ENCODE measurements at regions not wholly inside any gene's neighbourhood (a gene's known extent, or its start where the extent isn't known, plus 50 kb on each side); places are given as distances from the start of the nearest gene placed in this dataset.

- Histone ChIP-seq H3K4me3 (ENCODE audit: low read length) (no peak overlapping the region), H3K4me1 (ENCODE audit: control insufficient read depth in 2 of 2, insufficient read depth in 2 of 2, low read length in 2 of 2) (no peaks in the 10 kb centered on the region), H3K36me3 (ENCODE audit: control insufficient read depth in 2 of 3, insufficient read depth in 3 of 3, low read length in 3 of 3) (no peaks in the 10 kb centered on the region), H3K27me3 (ENCODE audit: control insufficient read depth in 2 of 2, insufficient read depth in 2 of 2, low read length in 2 of 2) (no peaks in the 10 kb centered on the region), H3K9me3 (ENCODE audit: control insufficient read depth in 2 of 3, low read length in 3 of 3) (no peaks in the 10 kb centered on the region), H3K27ac (ENCODE audit: low read depth, low read length) (no peak overlapping the region)
- Mint-ChIP-seq H3K4me1 (no peaks in the 10 kb centered on the region), H3K36me3 (no peaks in the 10 kb centered on the region), H3K27me3 (peaks cover 0 to 11% (median 0%) of the 10 kb centered on the region in 5 donors), H3K9me3 (peaks cover 0 to 5% (median 0%) of the 10 kb centered on the region in 11 donors), H3K4me3 (no peak overlapping the region), H3K27ac (no peak overlapping the region)
- DNase-seq (no peak), ATAC-seq (no peak)
- ChIA-PET POLR2A (no interaction called here), CTCF (no interaction called here)
- intact Hi-C loops (cut with micrococcal nuclease) = no loop called here
Observed at GRCh38 chr12:28891126-28891525, 258.0 kb upstream of the FAR2 start.

- Mint-ChIP-seq H3K4me3 (no peak overlapping the region), H3K27me3 (peaks cover 0 to 11% (median 0%) of the 10 kb centered on the region in 5 donors), H3K27ac (no peak overlapping the region), H3K9me3 (peaks cover 0 to 11% (median 4%) of the 10 kb centered on the region in 11 donors), H3K4me1 (no peaks in the 10 kb centered on the region), H3K36me3 (no peaks in the 10 kb centered on the region)
- intact Hi-C loops (cut with micrococcal nuclease) = no loop called here
- H3K4me1 ChIP-seq (ENCODE audit: control insufficient read depth in 2 of 2, insufficient read depth in 2 of 2, low read length in 2 of 2) = no peaks in the 10 kb centered on the region
- CTCF ChIA-PET = no interaction called here
- no peak for ATAC-seq
- no peaks in the 10 kb centered on the region for H3K36me3 ChIP-seq (ENCODE audit: control insufficient read depth in 2 of 3, insufficient read depth in 3 of 3, low read length in 3 of 3)
- POLR2A ChIA-PET = no interaction called here
- DNase-seq = no peak
- H3K27ac ChIP-seq (ENCODE audit: low read depth, low read length) = no peak overlapping the region
- H3K4me3 ChIP-seq (ENCODE audit: low read length) = no peak overlapping the region
- no peaks in the 10 kb centered on the region for H3K27me3 ChIP-seq (ENCODE audit: control insufficient read depth in 2 of 2, insufficient read depth in 2 of 2, low read length in 2 of 2)
- no peaks in the 10 kb centered on the region for H3K9me3 ChIP-seq (ENCODE audit: control insufficient read depth in 2 of 3, low read length in 3 of 3)
Observed at GRCh38 chr12:28893365-28893764, 255.7 kb upstream of the FAR2 start.

- intact Hi-C loops (cut with micrococcal nuclease) = no loop called here
- peaks cover 0 to 11% (median 5%) of the 10 kb centered on the region in 11 donors for H3K9me3 Mint-ChIP-seq
- ChIA-PET CTCF (no interaction called here), POLR2A (no interaction called here)
- H3K36me3 ChIP-seq (ENCODE audit: control insufficient read depth in 2 of 3, insufficient read depth in 3 of 3, low read length in 3 of 3) = no peaks in the 10 kb centered on the region
- H3K27ac ChIP-seq (ENCODE audit: low read depth, low read length) = no peak overlapping the region
- H3K27me3 Mint-ChIP-seq = peaks cover 0 to 11% (median 0%) of the 10 kb centered on the region in 5 donors
- no peak for ATAC-seq
- no peak for DNase-seq
- no peak overlapping the region for H3K4me3 ChIP-seq (ENCODE audit: low read length)
- H3K27ac Mint-ChIP-seq = no peak overlapping the region
- H3K4me1 Mint-ChIP-seq = no peaks in the 10 kb centered on the region
- no peaks in the 10 kb centered on the region for H3K27me3 ChIP-seq (ENCODE audit: control insufficient read depth in 2 of 2, insufficient read depth in 2 of 2, low read length in 2 of 2)
- no peaks in the 10 kb centered on the region for H3K36me3 Mint-ChIP-seq
- H3K9me3 ChIP-seq (ENCODE audit: control insufficient read depth in 2 of 3, low read length in 3 of 3) = no peaks in the 10 kb centered on the region
- no peak overlapping the region for H3K4me3 Mint-ChIP-seq
- H3K4me1 ChIP-seq (ENCODE audit: control insufficient read depth in 2 of 2, insufficient read depth in 2 of 2, low read length in 2 of 2) = no peaks in the 10 kb centered on the region
Observed at GRCh38 chr12:28893856-28894255, 255.2 kb upstream of the FAR2 start.

DNA sequence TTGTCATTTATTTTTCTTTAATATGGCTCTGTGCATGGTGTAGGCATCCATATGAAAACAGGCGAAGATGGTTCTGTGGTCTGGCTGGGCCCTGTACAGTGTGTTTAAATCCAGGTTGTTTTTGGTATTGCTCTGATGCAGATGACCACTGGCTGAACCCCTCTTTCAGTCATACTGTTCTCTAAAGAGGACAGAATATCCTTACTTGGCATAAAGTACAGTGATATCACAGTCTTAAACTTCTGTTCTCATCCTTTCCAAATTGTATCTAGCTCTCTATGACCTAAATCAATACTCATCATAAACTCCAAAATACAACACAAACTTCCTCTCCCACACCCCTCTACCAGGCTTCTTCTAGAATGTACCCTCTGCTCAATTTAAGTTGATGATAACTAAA, 252.7 kb upstream of the FAR2 start:
- Histone ChIP-seq H3K27me3 (ENCODE audit: control insufficient read depth in 2 of 2, insufficient read depth in 2 of 2, low read length in 2 of 2) (no peaks in the 10 kb centered on the region), H3K27ac (ENCODE audit: low read depth, low read length) (no peak overlapping the region), H3K36me3 (ENCODE audit: control insufficient read depth in 2 of 3, insufficient read depth in 3 of 3, low read length in 3 of 3) (no peaks in the 10 kb centered on the region), H3K4me1 (ENCODE audit: control insufficient read depth in 2 of 2, insufficient read depth in 2 of 2, low read length in 2 of 2) (no peaks in the 10 kb centered on the region), H3K9me3 (ENCODE audit: control insufficient read depth in 2 of 3, low read length in 3 of 3) (peaks cover 0 to under 1% (median 0%) of the 10 kb centered on the region in 3 experiments), H3K4me3 (ENCODE audit: low read length) (no peak overlapping the region)
- POLR2A ChIA-PET = no interaction called here
- peaks cover 0 to 3% (median 0%) of the 10 kb centered on the region in 5 donors for H3K27me3 Mint-ChIP-seq
- intact Hi-C loops (cut with micrococcal nuclease) = no loop called here
- DNase-seq = no peak
- CTCF ChIA-PET = no interaction called here
- H3K36me3 Mint-ChIP-seq = peaks cover 0 to 8% (median 0%) of the 10 kb centered on the region in 5 donors
- H3K9me3 Mint-ChIP-seq = peaks cover 0 to 30% (median 7%) of the 10 kb centered on the region in 11 donors
- H3K4me1 Mint-ChIP-seq = no peaks in the 10 kb centered on the region
- ATAC-seq = no peak
- H3K4me3 Mint-ChIP-seq = no peak overlapping the region
- no peak overlapping the region for H3K27ac Mint-ChIP-seq

DNA sequence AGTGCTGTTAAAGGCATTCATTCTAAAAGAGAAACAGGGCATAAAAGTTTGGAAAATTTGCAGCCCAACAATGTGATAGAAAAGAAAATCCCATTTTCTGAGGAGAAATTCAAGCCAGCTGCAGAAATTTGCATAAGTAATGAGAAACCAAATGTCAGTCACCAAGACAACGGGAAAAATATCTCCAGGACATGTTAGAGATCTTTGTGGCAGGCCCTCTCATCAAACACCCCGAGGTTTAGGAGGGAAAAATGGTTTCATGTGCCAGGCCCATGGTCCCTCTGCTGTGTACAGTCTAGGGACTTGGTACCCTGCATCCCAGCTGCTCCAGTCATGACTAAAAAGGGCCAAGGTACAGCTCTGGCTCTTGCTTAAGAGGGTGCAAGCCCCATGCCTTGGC, 251.0 kb upstream of the FAR2 start:
- CTCF ChIA-PET = no interaction called here
- Mint-ChIP-seq H3K4me3 (no peak overlapping the region), H3K27me3 (peaks cover 0 to 7% (median 0%) of the 10 kb centered on the region in 5 donors), H3K36me3 (peaks cover 0 to 8% (median 0%) of the 10 kb centered on the region in 5 donors), H3K27ac (no peak overlapping the region), H3K9me3 (peaks cover 0 to 40% (median 13%) of the 10 kb centered on the region in 11 donors), H3K4me1 (no peaks in the 10 kb centered on the region)
- POLR2A ChIA-PET = no interaction called here
- peaks cover 0 to 5% (median 0%) of the 10 kb centered on the region in 3 experiments for H3K9me3 ChIP-seq (ENCODE audit: control insufficient read depth in 2 of 3, low read length in 3 of 3)
- no peaks in the 10 kb centered on the region for H3K4me1 ChIP-seq (ENCODE audit: control insufficient read depth in 2 of 2, insufficient read depth in 2 of 2, low read length in 2 of 2)
- no peak for DNase-seq
- H3K4me3 ChIP-seq (ENCODE audit: low read length) = no peak overlapping the region
- intact Hi-C loops (cut with micrococcal nuclease) = no loop called here
- no peak overlapping the region for H3K27ac ChIP-seq (ENCODE audit: low read depth, low read length)
- no peak for ATAC-seq
- no peaks in the 10 kb centered on the region for H3K36me3 ChIP-seq (ENCODE audit: control insufficient read depth in 2 of 3, insufficient read depth in 3 of 3, low read length in 3 of 3)
- no peaks in the 10 kb centered on the region for H3K27me3 ChIP-seq (ENCODE audit: control insufficient read depth in 2 of 2, insufficient read depth in 2 of 2, low read length in 2 of 2)

- H3K4me3 Mint-ChIP-seq = no peak overlapping the region
- intact Hi-C loops (cut with micrococcal nuclease) = no loop called here
Observed at GRCh38 chr12:28899951-28900350, 249.1 kb upstream of the FAR2 start.

GRCh38 chr12:28905220-28905955, 243.7 kb upstream of the FAR2 start:
- peaks cover 0 to 9% (median 0%) of the 10 kb centered on the region in 5 donors for H3K27me3 Mint-ChIP-seq
- ATAC-seq (no peak), DNase-seq (no peak)
- no peaks in the 10 kb centered on the region for H3K4me1 Mint-ChIP-seq
- Histone ChIP-seq H3K4me1 (ENCODE audit: control insufficient read depth in 2 of 2, insufficient read depth in 2 of 2, low read length in 2 of 2) (no peaks in the 10 kb centered on the region), H3K4me3 (ENCODE audit: low read length) (no peak overlapping the region), H3K27ac (ENCODE audit: low read depth, low read length) (no peak overlapping the region), H3K9me3 (ENCODE audit: control insufficient read depth in 2 of 3, low read length in 3 of 3) (peaks cover 0 to 5% (median 0%) of the 10 kb centered on the region in 3 experiments), H3K36me3 (ENCODE audit: control insufficient read depth in 2 of 3, insufficient read depth in 3 of 3, low read length in 3 of 3) (no peaks in the 10 kb centered on the region), H3K27me3 (ENCODE audit: control insufficient read depth in 2 of 2, insufficient read depth in 2 of 2, low read length in 2 of 2) (no peaks in the 10 kb centered on the region)
- no peak overlapping the region for H3K4me3 Mint-ChIP-seq
- H3K36me3 Mint-ChIP-seq = peaks cover 0 to 5% (median 0%) of the 10 kb centered on the region in 5 donors
- ChIA-PET CTCF (no interaction called here), POLR2A (no interaction called here)
- peaks cover 2 to 58% (median 12%) of the 10 kb centered on the region in 11 donors for H3K9me3 Mint-ChIP-seq
- no peak overlapping the region for H3K27ac Mint-ChIP-seq
- intact Hi-C loops (cut with micrococcal nuclease) = no loop called here

More at GRCh38 chr12:28899951-28900350, 249.1 kb upstream of the FAR2 start:
- Histone ChIP-seq H3K27ac (ENCODE audit: low read depth, low read length) (no peak overlapping the region), H3K4me1 (ENCODE audit: control insufficient read depth in 2 of 2, insufficient read depth in 2 of 2, low read length in 2 of 2) (no peaks in the 10 kb centered on the region), H3K27me3 (ENCODE audit: control insufficient read depth in 2 of 2, insufficient read depth in 2 of 2, low read length in 2 of 2) (no peaks in the 10 kb centered on the region), H3K9me3 (ENCODE audit: control insufficient read depth in 2 of 3, low read length in 3 of 3) (peaks cover 0 to 5% (median 0%) of the 10 kb centered on the region in 3 experiments), H3K4me3 (ENCODE audit: low read length) (no peak overlapping the region), H3K36me3 (ENCODE audit: control insufficient read depth in 2 of 3, insufficient read depth in 3 of 3, low read length in 3 of 3) (no peaks in the 10 kb centered on the region)
- peaks cover 0 to 8% (median 0%) of the 10 kb centered on the region in 5 donors for H3K36me3 Mint-ChIP-seq
- ChIA-PET POLR2A (no interaction called here), CTCF (no interaction called here)
- H3K27ac Mint-ChIP-seq = no peak overlapping the region
- DNase-seq (no peak), ATAC-seq (no peak)
- peaks cover 0 to 8% (median 0%) of the 10 kb centered on the region in 5 donors for H3K27me3 Mint-ChIP-seq
- H3K9me3 Mint-ChIP-seq = peaks cover 2 to 50% (median 15%) of the 10 kb centered on the region in 11 donors
- H3K4me1 Mint-ChIP-seq = no peaks in the 10 kb centered on the region

Measured in naive thymus-derived CD4-positive, alpha-beta T cell (primary cell).